SKM-1 treated with dmso at 0.1 percent for 144 hours (cell line): ENCODE measurements at regions not wholly inside any gene's neighbourhood (a gene's known extent, or its start where the extent isn't known, plus 50 kb on each side); places are given as distances from the start of the nearest gene placed in this dataset.
A peak's percentile ranks its signal among the peaks of the same experiment; 100 is the strongest.

Experiments
- DNase-seq: peaks from one replicate; lab custom pipeline; 2025; ENCODE audit not compliant: unreplicated experiment; lab: John Stamatoyannopoulos, UW

- no peak for DNase-seq
Measured at GRCh38 chr6:105795366-105795765, 290.8 kb upstream of the PRDM1 start.

DNA sequence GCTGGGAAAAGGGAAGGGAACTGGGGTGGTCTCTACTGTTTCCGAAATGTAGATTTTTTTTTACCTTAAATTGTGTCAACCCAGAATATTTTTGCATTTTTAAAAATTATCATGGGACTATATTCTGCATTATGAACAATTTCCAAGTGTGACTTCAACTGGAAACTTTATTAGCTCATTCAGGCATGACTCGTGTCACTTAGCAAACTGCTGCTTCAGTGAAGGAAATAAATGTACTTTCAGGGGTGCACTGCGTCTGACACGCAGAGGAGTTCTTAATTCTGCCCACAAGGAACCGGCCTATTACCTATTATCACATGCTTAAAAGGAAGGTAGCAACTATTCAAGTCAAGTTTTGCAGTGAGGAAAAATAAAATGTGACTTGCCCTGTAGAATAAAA lies 291.3 kb upstream of the PRDM1 start:
- no peak for DNase-seq

GRCh38 chr6:105794239-105794638 lies 291.9 kb upstream of the PRDM1 start:
- peak; percentile 87 for DNase-seq

DNA sequence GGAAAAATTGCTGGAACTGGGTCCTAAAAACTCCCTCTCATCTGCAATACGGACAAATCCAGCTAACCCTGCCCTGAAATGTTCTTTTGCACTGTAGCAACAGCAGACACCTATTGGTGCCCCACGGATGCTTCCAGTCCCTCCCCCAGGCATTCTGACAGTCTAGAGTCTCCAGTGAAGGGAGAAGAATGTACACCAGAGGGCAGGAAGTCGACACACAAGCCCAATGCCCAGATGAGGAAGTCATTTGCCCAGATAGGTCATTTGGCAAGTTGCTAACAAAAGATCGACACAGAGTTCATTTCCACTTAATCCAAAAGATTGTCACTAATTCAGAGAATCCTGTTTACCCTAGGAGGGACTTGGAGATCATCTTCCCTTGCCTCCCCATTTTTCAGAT lies 293.0 kb upstream of the PRDM1 start:
- peak; percentile 88 for DNase-seq

GRCh38 chr6:105791583-105792318 lies 294.4 kb upstream of the PRDM1 start:
- DNase-seq: no peak

- DNase-seq: no peak
Measured at GRCh38 chr6:105791179-105791578, 295.0 kb upstream of the PRDM1 start.

- DNase-seq: no peak
Measured at GRCh38 chr6:105790635-105791034, 295.5 kb upstream of the PRDM1 start.

DNA sequence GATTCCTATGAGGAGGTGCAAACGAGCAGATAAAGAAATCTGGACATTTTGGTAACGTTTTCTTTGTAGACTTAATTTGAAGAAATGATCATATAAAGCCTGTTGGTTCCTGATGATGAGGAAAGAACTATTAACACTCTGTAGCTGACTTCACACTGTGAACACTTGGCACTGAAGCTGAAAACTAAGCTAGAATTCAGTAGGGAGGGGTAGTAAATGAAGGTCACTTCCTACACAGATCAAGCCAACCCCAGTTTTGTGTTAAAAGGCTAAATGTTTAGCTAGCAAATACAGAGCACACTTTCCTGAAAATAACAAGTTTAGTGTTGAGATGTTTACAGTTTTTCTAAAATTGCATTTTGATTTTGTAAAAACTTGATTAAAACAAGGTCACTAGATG lies 296.2 kb upstream of the PRDM1 start:
- no peak for DNase-seq

- DNase-seq: no peak
Measured at GRCh38 chr6:105787747-105788146, 298.4 kb upstream of the PRDM1 start.

DNA sequence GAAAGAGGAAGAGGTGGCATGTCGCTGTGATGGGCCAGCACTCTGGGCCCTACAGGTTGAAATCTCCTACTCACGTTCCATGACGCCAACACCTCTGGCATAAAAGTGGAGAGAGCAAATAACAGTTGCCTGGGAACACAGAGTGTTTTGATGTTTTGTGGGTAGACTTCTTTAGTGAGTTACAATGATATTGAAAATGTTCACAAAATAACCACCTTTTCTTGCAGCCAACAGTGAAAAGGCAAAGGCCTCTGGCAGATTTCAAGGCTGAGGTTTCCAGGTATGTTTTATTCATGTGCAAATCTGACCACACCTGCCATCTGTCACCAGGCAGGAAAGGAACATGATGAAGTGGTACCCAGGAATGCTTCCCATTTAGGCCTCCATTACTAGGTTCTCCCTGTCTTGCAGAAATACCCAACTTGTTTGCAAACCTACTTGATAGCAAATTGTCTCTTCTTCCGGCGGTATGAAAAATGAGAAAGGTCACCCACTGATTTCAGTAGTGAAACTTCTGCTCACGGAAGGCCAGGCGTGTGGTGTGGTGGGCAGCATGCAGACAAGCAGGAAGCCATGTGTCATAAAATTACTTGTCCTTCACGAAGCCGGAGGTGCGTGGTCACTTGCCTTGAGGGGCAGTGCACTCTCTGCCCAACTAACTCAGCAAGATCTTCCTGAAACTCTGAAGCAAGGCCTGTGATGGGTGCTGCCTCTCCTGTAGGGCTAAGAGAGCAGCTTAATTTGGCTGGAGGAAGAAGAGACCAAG lies 299.1 kb upstream of the PRDM1 start:
- no peak for DNase-seq

DNA sequence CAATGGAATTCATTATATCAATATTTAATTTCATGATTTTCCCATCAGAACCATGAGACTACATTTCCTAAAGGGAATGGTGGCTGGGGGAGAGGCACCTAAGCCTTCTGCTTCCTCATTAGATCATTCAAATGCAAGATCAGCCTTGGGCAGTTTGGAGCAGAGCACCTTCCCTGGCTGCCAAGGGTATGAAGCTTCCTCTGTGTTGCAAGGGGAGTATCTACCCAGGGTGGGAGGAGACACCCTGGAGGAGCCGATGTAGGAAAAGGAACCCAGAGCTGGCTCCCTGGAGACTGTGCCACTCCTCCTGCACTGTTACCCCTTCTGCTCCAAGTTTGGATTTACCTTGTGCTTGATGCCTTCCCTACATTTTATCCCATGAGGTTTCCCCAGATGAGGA lies 299.7 kb upstream of the PRDM1 start:
- peak; percentile 71 for DNase-seq

GRCh38 chr6:105785066-105785811 lies 300.9 kb upstream of the PRDM1 start:
- DNase-seq: peak; percentile 94

GRCh38 chr6:105784179-105784578 lies 302.0 kb upstream of the PRDM1 start:
- no peak for DNase-seq

- DNase-seq: peak; percentile 82
Measured at GRCh38 chr6:105783333-105783935, 302.7 kb upstream of the PRDM1 start.

- no peak for DNase-seq
Measured at GRCh38 chr6:105781915-105782314, 304.2 kb upstream of the PRDM1 start.

DNA sequence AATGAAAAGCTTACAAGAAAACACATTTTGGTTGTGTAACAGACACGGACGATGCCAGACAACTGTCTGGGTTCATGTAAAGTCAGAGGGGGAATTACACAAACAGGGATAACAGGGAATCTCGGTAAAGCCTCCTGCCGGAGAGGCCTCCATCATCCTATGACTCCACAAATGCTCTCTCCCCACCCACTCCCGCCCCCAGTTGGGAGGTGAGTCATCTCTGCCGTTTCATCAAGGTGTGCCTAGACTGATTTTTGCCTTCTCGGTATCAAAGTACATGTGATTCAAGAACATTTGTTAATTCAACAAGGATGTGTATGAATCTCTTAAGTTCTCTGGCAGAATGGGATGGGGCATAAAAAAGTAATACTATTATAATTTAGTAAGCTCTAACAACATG lies 304.9 kb upstream of the PRDM1 start:
- no peak for DNase-seq

- peak; percentile 36 for DNase-seq
Measured at GRCh38 chr6:105780146-105780860, 305.8 kb upstream of the PRDM1 start.

DNA sequence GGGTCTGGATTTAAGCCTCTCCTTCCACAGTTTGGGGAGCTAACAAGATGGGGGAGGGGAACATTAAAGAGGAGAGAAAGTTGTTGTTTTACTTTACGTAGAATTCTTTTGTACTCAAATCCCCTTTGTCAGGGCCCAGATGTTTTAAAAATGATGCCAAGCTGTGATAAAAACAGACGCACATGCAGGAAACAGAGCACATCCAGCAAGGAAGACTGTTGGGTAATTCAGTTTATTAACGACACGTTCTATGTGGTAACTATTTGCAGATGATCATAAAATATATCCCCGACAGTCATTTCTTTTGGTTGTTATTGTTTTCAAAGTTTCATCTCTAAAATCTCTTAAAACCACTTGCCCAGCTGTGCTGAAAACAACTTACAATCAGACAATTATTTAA lies 307.0 kb upstream of the PRDM1 start:
- no peak for DNase-seq

- DNase-seq: no peak
Measured at GRCh38 chr6:105775095-105775494, 311.0 kb upstream of the PRDM1 start.

DNA sequence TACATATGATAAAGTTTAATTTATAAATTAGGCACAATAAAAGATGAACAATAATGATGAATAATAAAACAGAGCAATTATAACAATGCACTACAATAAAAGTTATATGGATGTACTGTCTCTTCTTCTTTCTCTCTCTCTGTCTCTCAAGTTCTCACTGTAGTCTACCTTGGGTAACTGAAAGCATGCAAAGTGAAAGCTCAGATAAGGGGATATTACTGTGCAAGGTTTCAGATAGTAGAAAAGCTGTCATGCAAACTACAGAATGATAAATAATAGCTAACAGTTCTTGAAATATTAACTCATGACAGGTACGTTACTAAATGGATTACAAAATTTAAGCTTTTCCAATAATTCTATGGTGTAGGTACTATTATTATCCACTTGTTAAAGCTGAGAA lies 311.9 kb upstream of the PRDM1 start:
- DNase-seq: no peak
